OCI-LY1 (cell line): ENCODE measurements at regions not wholly inside any gene's neighbourhood (a gene's known extent, or its start where the extent isn't known, plus 50 kb on each side); places are given as distances from the start of the nearest gene placed in this dataset.

ENCODE experiments used
- H2AFZ ChIP-seq: fragments of 200-600 bp; sonication (generic), shearing (Covaris generic); 2 replicates; pipeline ENCODE4 v1.6.0; 2014; ENCODE audit warnings: antibody characterized with exemption, mild to moderate bottlenecking, low read length
- H3F3A ChIP-seq: fragments of 200-600 bp; sonication (generic), shearing (Covaris generic); 2 replicates; pipeline ENCODE4 v1.6.0; 2014; ENCODE audit warnings: mild to moderate bottlenecking, antibody characterized with exemption, low read length, moderate library complexity; ENCODE audit not compliant: insufficient read depth
- H3K27ac ChIP-seq: fragments of 200-600 bp; sonication (generic); 2 replicates; pipeline ENCODE4 v1.5.1; 2014; ENCODE audit warnings: low read length, mixed run types, mild to moderate bottlenecking, low read depth; ENCODE audit not compliant: poor library complexity, severe bottlenecking
- H3K27me3 ChIP-seq: fragments of 200-600 bp; sonication (generic); 2 replicates; pipeline ENCODE4 v1.6.0; 2014; ENCODE audit warnings: antibody characterized with exemption, mild to moderate bottlenecking, low read length, moderate library complexity; ENCODE audit not compliant: insufficient read depth
- H3K36me3 ChIP-seq: fragments of 200-600 bp; sonication (generic); 2 replicates; pipeline ENCODE4 v1.6.1; 2014; ENCODE audit warnings: mild to moderate bottlenecking, antibody characterized with exemption, low read length, moderate library complexity, mixed read lengths; ENCODE audit not compliant: insufficient read depth
- H3K4me1 ChIP-seq: fragments of 200-600 bp; sonication (generic); 2 replicates; pipeline ENCODE4 v1.5.1; 2014; ENCODE audit warnings: mild to moderate bottlenecking, low read length, moderate library complexity; ENCODE audit not compliant: insufficient read depth, severe bottlenecking
- H3K4me2 ChIP-seq: fragments of 200-600 bp; sonication (generic), shearing (Covaris generic); 2 replicates; pipeline ENCODE4 v1.6.1; 2014; ENCODE audit warnings: low read length
- H3K4me3 ChIP-seq: fragments of 200-600 bp; sonication (generic); 2 replicates; pipeline ENCODE4 v1.5.1; 2014; ENCODE audit warnings: low read length, low read depth, mild to moderate bottlenecking, mixed read lengths; ENCODE audit not compliant: poor library complexity, severe bottlenecking
- H3K79me2 ChIP-seq: fragments of 200-600 bp; shearing (Covaris generic); 2 replicates; pipeline ENCODE4 v1.6.1; 2016; ENCODE audit warnings: mixed run types, low read length, mixed read lengths; ENCODE audit not compliant: insufficient read depth
- H3K9ac ChIP-seq: fragments of 200-600 bp; sonication (generic), shearing (Covaris generic); 2 replicates; pipeline ENCODE4 v1.6.1; 2014; ENCODE audit warnings: mild to moderate bottlenecking, low read length, mixed read lengths
- H3K9me2 ChIP-seq: fragments of 200-600 bp; sonication (generic), shearing (Covaris generic); 2 replicates; pipeline ENCODE4 v1.6.1; 2014; ENCODE audit warnings: low read depth, mild to moderate bottlenecking, low read length, mixed read lengths
- H3K9me3 ChIP-seq: fragments of 200-600 bp; shearing (Covaris generic); 2 replicates; pipeline ENCODE4 v1.6.1; 2014; ENCODE audit warnings: low read length, mixed read lengths
- H4K20me1 ChIP-seq: fragments of 200-600 bp; sonication (generic), shearing (Covaris generic); 2 replicates; pipeline ENCODE4 v1.6.0; 2016; ENCODE audit warnings: mild to moderate bottlenecking, low read length; ENCODE audit not compliant: insufficient read depth
- EZH2 ChIP-seq: fragments of 200-600 bp; sonication (generic), shearing (Covaris generic); IDR thresholded peaks from 2 replicates; pipeline ENCODE4 v1.8.0; 2017; ENCODE audit warnings: borderline replicate concordance, mixed run types, mild to moderate bottlenecking, antibody characterized with exemption, low read length, moderate library complexity, mixed read lengths
- TF ChIP-seq, protein P1 (sequence below): fragments of 200-600 bp; sonication (generic), shearing (Covaris generic); IDR thresholded peaks from 2 replicates; pipeline ENCODE4 v1.5.1; 2017; ENCODE audit warnings: mild to moderate bottlenecking, antibody characterized with exemption, low read length, moderate library complexity, mixed read lengths

DNA sequence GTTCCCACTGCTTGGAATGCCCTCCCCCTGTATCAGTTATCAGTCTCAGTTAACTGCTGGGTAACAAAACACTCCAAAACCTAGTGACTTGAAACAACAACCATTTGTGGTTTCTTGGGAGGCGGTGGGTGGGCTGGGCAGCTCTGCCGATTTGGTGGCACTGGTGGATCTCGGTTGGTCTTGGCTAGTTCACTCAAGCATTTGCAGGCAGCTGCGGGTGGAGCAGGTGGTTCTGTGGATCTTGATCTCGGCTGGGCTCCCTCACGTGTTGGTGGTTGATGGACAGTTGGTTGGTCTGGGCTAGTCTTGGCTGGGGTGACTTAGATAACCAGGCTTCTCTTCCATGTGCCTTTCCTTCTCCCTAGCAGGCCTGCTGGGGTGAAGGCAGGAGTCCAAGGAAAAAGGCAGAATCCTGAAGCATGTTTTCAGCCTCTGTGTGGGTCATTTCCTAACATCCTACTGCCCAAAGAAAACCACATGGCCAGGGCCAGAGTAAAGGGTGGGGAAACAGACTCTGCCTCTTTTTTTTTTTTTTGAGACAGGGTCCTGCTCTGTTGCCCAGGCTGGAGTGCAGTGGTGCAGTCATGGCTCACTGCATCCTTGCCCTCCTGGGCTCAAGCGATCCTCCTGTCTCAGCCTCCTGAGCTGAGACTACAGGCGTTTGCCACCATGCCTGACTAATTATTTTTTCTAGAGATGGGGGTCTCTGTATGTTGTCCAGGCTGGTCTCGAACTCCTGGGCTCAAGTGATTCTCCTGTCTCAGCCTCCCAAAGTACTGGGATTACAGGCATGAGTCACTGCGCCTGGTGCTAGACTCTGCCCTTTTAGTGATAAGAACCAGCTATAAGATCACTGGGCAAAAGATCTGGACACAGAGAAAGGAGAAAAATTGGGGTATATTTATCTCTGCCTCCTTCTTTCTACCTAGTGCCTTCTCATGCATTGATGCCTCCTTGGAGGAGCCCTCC is 183.7 kb downstream of the RGS3 start:
- Histone ChIP-seq H3K4me2 (no peak overlapping the region), H3K79me2 (no peaks in the 10 kb centered on the region), H3K4me3 (no peak overlapping the region), H3K9ac (no peak overlapping the region), H3K36me3 (no peaks in the 10 kb centered on the region), H3K27me3 (0 out of 2 replicates have a peak, but pooled peaks cover 4% of the 10 kb centered on the region), H3F3A (no peaks in the 10 kb centered on the region), H2AFZ (no peak overlapping the region), H3K9me2 (no peaks in the 10 kb centered on the region), H3K4me1 (no peaks in the 10 kb centered on the region), H4K20me1 (no peaks in the 10 kb centered on the region), H3K9me3 (no peaks in the 10 kb centered on the region), H3K27ac (no peak overlapping the region)
- TF ChIP-seq EZH2: no peak
- TF ChIP-seq, protein P1, sequence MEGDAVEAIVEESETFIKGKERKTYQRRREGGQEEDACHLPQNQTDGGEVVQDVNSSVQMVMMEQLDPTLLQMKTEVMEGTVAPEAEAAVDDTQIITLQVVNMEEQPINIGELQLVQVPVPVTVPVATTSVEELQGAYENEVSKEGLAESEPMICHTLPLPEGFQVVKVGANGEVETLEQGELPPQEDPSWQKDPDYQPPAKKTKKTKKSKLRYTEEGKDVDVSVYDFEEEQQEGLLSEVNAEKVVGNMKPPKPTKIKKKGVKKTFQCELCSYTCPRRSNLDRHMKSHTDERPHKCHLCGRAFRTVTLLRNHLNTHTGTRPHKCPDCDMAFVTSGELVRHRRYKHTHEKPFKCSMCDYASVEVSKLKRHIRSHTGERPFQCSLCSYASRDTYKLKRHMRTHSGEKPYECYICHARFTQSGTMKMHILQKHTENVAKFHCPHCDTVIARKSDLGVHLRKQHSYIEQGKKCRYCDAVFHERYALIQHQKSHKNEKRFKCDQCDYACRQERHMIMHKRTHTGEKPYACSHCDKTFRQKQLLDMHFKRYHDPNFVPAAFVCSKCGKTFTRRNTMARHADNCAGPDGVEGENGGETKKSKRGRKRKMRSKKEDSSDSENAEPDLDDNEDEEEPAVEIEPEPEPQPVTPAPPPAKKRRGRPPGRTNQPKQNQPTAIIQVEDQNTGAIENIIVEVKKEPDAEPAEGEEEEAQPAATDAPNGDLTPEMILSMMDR: no peak

DNA sequence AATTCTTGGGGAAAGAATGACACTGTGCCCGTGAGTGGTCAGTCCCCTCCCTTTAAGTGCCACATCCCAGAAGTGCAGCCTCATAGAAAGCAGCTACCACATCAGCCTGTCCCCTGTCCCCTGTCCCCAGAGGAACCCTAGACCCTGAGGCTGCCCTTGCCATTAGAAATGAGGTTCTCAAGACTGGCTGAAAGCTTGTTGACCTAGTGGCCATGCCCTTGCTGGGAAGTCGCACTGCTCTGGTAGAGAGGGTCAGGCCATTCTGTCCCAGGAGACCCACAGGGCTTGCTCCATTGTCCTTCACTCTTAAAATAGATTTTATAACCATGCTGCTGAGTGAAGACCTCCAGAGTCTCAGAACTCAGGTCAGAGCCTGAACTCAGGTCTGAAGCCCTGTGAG is 184.5 kb downstream of the RGS3 start:
- no peak overlapping the region for H3K4me2 ChIP-seq
- no peaks in the 10 kb centered on the region for H3K9me2 ChIP-seq
- no peak overlapping the region for H3K9ac ChIP-seq
- H3K4me3 ChIP-seq: no peak overlapping the region
- H3K9me3 ChIP-seq: no peaks in the 10 kb centered on the region
- H4K20me1 ChIP-seq: no peaks in the 10 kb centered on the region
- H3K27me3 ChIP-seq: 0 out of 2 replicates have a peak, but pooled peaks cover 4% of the 10 kb centered on the region
- no peaks in the 10 kb centered on the region for H3K36me3 ChIP-seq
- TF ChIP-seq, protein P1: no peak
- H3F3A ChIP-seq: no peaks in the 10 kb centered on the region
- H3K27ac ChIP-seq: no peak overlapping the region
- H2AFZ ChIP-seq: no peak overlapping the region
- no peaks in the 10 kb centered on the region for H3K79me2 ChIP-seq
- no peaks in the 10 kb centered on the region for H3K4me1 ChIP-seq

DNA sequence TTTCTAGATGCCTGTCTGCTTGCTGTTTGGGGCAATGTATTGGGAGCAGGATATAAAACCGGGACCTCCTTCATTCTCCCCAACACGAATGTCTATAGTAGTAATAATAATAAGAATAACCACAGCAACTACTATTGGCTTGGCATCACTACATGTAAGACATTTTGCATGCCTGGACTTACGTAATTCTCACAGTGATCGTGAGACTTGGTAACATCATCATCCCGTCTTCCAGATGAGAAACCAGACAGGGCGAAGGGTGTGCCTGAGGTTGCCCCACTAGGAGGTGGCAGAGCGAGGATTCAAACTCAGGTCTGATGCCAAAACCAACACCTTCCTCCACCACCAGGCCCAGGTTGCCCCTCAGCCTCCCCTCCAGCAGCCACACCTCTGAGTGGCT is 185.1 kb downstream of the RGS3 start:
- H3F3A ChIP-seq: no peaks in the 10 kb centered on the region
- H3K9ac ChIP-seq: no peak overlapping the region
- no peaks in the 10 kb centered on the region for H3K4me1 ChIP-seq
- H3K27me3 ChIP-seq: 0 out of 2 replicates have a peak, but pooled peaks cover 4% of the 10 kb centered on the region
- TF ChIP-seq, protein P1: no peak
- TF ChIP-seq EZH2: no peak
- no peaks in the 10 kb centered on the region for H4K20me1 ChIP-seq
- no peaks in the 10 kb centered on the region for H3K36me3 ChIP-seq
- no peak overlapping the region for H3K4me2 ChIP-seq
- H3K9me2 ChIP-seq: no peaks in the 10 kb centered on the region
- H2AFZ ChIP-seq: no peak overlapping the region
- no peak overlapping the region for H3K27ac ChIP-seq
- no peaks in the 10 kb centered on the region for H3K79me2 ChIP-seq
- no peaks in the 10 kb centered on the region for H3K9me3 ChIP-seq
- H3K4me3 ChIP-seq: no peak overlapping the region
